MM.1S (cell line): ENCODE measurements at regions not wholly inside any gene's neighbourhood (a gene's known extent, or its start where the extent isn't known, plus 50 kb on each side); places are given as distances from the start of the nearest gene placed in this dataset.

Source experiments
- DNase-seq: peaks from one replicate; pipeline ENCODE4 v3.0.0-alpha.2; 2015
- H2AFZ ChIP-seq: fragments of 300-600 bp; sonication (generic); 2 replicates; pipeline ENCODE4 v1.6.0; 2016; ENCODE audit warnings: antibody characterized with exemption, low read length
- H3F3A ChIP-seq: fragments of 300-600 bp; sonication (generic); 2 replicates; pipeline ENCODE4 v1.6.1; 2016; ENCODE audit warnings: mild to moderate bottlenecking, antibody characterized with exemption, low read length, moderate library complexity, mixed read lengths; ENCODE audit not compliant: insufficient read depth
- H3K27ac ChIP-seq: fragments of 300-600 bp; sonication (generic); 2 replicates; pipeline ENCODE4 v1.5.1; 2016; ENCODE audit warnings: mild to moderate bottlenecking, low read length
- H3K27me3 ChIP-seq: fragments of 300-600 bp; sonication (generic); replicated peaks from 2 replicates; pipeline ENCODE4 v1.6.0; 2016; ENCODE audit warnings: low read length; ENCODE audit not compliant: insufficient read depth
- H3K36me3 ChIP-seq: fragments of 300-600 bp; sonication (generic); replicated peaks from 2 replicates; pipeline ENCODE4 v1.6.1; 2016; ENCODE audit warnings: mild to moderate bottlenecking, low read length, mixed read lengths; ENCODE audit not compliant: insufficient read depth
- H3K4me1 ChIP-seq: fragments of 300-600 bp; sonication (generic); 2 replicates; pipeline ENCODE4 v1.6.1; 2016; ENCODE audit warnings: low read length, mixed read lengths
- H3K4me2 ChIP-seq: fragments of 300-600 bp; sonication (generic); 2 replicates; pipeline ENCODE4 v1.6.0; 2016; ENCODE audit warnings: low read depth, low read length
- H3K4me3 ChIP-seq: fragments of 300-600 bp; sonication (generic); 2 replicates; pipeline ENCODE4 v1.5.1; 2016; ENCODE audit warnings: low read length, mixed read lengths
- H3K79me2 ChIP-seq: fragments of 300-600 bp; sonication (generic); 2 replicates; pipeline ENCODE4 v1.6.1; 2016; ENCODE audit warnings: mixed run types, low read length, mixed read lengths
- H3K9ac ChIP-seq: fragments of 300-600 bp; sonication (generic); 2 replicates; pipeline ENCODE4 v1.6.1; 2016; ENCODE audit warnings: low read length, mixed read lengths
- H3K9me2 ChIP-seq: fragments of 300-600 bp; sonication (generic); replicated peaks from 2 replicates; pipeline ENCODE4 v1.6.1; 2016; ENCODE audit warnings: mild to moderate bottlenecking, low read length, mixed read lengths; ENCODE audit not compliant: insufficient read depth
- H3K9me3 ChIP-seq: fragments of 300-600 bp; sonication (generic); replicated peaks from 2 replicates; pipeline ENCODE4 v1.6.1; 2016; ENCODE audit warnings: mild to moderate bottlenecking, low read length, mixed read lengths; ENCODE audit not compliant: insufficient read depth
- H4K20me1 ChIP-seq: fragments of 300-600 bp; sonication (generic); 2 replicates; pipeline ENCODE4 v1.6.1; 2016; ENCODE audit warnings: mild to moderate bottlenecking, low read length, moderate library complexity, mixed read lengths; ENCODE audit not compliant: insufficient read depth
- EZH2 ChIP-seq: fragments of 300-600 bp; sonication (generic); optimal IDR thresholded peaks from 2 replicates; pipeline ENCODE3; 2017; ENCODE audit warnings: low read depth, mild to moderate bottlenecking, antibody characterized with exemption, low read length, mixed read lengths
- EZH2phosphoT487 ChIP-seq: fragments of 300-600 bp; sonication (generic); IDR thresholded peaks from 2 replicates; pipeline ENCODE4 v1.6.1; 2018; ENCODE audit warnings: antibody characterized with exemption, low read length
- TF ChIP-seq, protein P1 (sequence below): fragments of 300-600 bp; sonication (generic); IDR thresholded peaks from 2 replicates; pipeline ENCODE4 v1.5.1; 2016; ENCODE audit warnings: antibody characterized with exemption, low read length, mixed read lengths

DNA sequence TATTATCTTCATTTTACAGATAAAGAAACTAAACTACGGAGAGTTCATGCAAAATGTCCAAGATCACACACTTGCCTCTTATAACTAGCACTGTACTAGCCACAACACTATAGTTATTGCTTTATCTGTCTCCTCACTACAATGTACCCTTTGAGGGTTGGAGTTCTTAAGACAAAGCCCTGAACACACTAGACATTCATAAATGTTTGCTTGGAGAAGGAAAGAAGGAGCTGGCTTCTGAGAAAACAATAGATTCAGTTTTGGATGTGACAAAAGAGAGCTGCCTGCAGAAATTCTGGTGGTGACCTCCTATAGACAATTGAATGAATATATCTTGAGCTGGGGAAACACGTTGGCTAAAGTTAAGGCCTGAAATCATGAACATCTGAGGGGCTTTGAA lies 169.9 kb upstream of the ARHGEF26 start:
- H3K9me2 ChIP-seq = no peaks in the 10 kb centered on the region
- H3K9me3 ChIP-seq = no peaks in the 10 kb centered on the region
- H3K4me1 ChIP-seq = no peaks in the 10 kb centered on the region
- H2AFZ ChIP-seq = no peak overlapping the region
- TF ChIP-seq, protein P1, sequence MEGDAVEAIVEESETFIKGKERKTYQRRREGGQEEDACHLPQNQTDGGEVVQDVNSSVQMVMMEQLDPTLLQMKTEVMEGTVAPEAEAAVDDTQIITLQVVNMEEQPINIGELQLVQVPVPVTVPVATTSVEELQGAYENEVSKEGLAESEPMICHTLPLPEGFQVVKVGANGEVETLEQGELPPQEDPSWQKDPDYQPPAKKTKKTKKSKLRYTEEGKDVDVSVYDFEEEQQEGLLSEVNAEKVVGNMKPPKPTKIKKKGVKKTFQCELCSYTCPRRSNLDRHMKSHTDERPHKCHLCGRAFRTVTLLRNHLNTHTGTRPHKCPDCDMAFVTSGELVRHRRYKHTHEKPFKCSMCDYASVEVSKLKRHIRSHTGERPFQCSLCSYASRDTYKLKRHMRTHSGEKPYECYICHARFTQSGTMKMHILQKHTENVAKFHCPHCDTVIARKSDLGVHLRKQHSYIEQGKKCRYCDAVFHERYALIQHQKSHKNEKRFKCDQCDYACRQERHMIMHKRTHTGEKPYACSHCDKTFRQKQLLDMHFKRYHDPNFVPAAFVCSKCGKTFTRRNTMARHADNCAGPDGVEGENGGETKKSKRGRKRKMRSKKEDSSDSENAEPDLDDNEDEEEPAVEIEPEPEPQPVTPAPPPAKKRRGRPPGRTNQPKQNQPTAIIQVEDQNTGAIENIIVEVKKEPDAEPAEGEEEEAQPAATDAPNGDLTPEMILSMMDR = no peak
- TF ChIP-seq EZH2 = no peak
- no peak overlapping the region for H3K9ac ChIP-seq
- no peaks in the 10 kb centered on the region for H4K20me1 ChIP-seq
- no peak for DNase-seq
- no peak overlapping the region for H3K4me2 ChIP-seq
- no peaks in the 10 kb centered on the region for H3F3A ChIP-seq
- H3K4me3 ChIP-seq = no peak overlapping the region
- H3K36me3 ChIP-seq = no peaks in the 10 kb centered on the region
- H3K79me2 ChIP-seq = no peaks in the 10 kb centered on the region
- no peak overlapping the region for H3K27ac ChIP-seq
- no peaks in the 10 kb centered on the region for H3K27me3 ChIP-seq

DNA sequence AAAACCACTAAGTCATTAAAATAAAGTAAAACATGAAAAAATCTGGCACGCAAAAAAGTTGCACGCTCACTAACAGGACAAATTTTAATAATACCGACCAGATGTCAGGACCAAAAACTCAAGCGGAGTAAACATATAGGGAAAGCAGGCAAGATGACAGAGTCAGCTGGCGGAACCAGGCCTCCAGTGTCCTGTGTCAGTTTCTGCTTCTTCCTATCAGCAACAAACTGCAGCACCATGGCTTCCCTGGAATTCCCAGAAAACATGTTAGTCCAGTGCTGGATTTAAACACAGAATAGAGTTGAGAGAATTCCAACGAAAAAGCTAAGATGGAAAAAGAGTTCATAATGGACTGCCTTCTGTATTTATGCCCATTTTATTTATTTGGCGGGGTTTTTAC lies 169.1 kb upstream of the ARHGEF26 start:
- no peaks in the 10 kb centered on the region for H3F3A ChIP-seq
- no peaks in the 10 kb centered on the region for H3K36me3 ChIP-seq
- no peak overlapping the region for H2AFZ ChIP-seq
- no peak for DNase-seq
- H3K9me2 ChIP-seq = no peaks in the 10 kb centered on the region
- TF ChIP-seq EZH2 = no peak
- TF ChIP-seq, protein P1 = no peak
- no peak for TF ChIP-seq EZH2phosphoT487
- no peaks in the 10 kb centered on the region for H3K9me3 ChIP-seq
- no peaks in the 10 kb centered on the region for H3K4me1 ChIP-seq
- H4K20me1 ChIP-seq = no peaks in the 10 kb centered on the region
- no peak overlapping the region for H3K4me3 ChIP-seq
- no peaks in the 10 kb centered on the region for H3K27me3 ChIP-seq
- no peak overlapping the region for H3K4me2 ChIP-seq
- no peaks in the 10 kb centered on the region for H3K79me2 ChIP-seq
- H3K9ac ChIP-seq = no peak overlapping the region
- H3K27ac ChIP-seq = no peak overlapping the region

DNA sequence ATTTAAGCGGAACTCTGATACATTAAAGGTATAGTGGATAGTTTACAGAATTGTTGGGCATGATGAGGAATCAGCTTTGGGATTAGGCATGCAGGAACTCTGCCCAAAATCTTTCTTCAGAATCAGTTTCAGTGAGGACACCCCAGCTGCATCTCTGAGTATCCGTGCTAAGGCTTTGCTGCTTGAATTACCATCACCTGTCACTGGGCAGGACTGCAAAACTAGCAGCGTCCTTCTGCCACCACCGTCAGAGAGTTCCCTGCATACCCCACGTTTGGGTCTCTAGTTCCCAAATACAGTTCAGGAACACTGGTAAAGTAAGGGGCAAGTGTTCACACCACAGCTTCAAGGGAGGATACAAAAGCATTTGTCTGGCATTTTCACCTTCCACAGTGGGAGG lies 164.6 kb upstream of the ARHGEF26 start:
- no peak overlapping the region for H3K9ac ChIP-seq
- H3K9me2 ChIP-seq = no peaks in the 10 kb centered on the region
- no peak for DNase-seq
- no peaks in the 10 kb centered on the region for H3K4me1 ChIP-seq
- H3K4me3 ChIP-seq = no peak overlapping the region
- H3K4me2 ChIP-seq = no peak overlapping the region
- H3K9me3 ChIP-seq = no peaks in the 10 kb centered on the region
- no peak overlapping the region for H3K27ac ChIP-seq
- H3K79me2 ChIP-seq = no peaks in the 10 kb centered on the region
- TF ChIP-seq EZH2 = no peak
- no peaks in the 10 kb centered on the region for H3K36me3 ChIP-seq
- no peaks in the 10 kb centered on the region for H3F3A ChIP-seq
- H4K20me1 ChIP-seq = no peaks in the 10 kb centered on the region
- no peaks in the 10 kb centered on the region for H3K27me3 ChIP-seq
- H2AFZ ChIP-seq = no peak overlapping the region

DNA sequence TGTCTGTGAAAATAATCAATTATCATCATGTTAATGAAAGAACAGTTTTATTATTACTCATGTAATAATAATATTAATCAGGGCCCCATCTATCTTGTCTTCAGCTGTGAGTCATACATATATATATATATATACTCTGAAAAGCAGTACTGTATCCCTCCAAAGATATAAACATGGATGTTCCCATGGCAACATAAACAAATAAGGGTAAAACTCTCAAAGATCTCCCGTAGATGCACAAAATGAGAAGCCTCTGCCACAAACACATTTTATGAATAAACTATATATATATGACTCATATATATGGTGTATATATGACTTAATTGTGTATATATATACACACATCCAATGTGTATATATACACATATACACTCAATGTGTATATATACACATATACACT lies 163.8 kb upstream of the ARHGEF26 start:
- no peak overlapping the region for H2AFZ ChIP-seq
- H3K36me3 ChIP-seq = no peaks in the 10 kb centered on the region
- H3K4me2 ChIP-seq = no peak overlapping the region
- no peaks in the 10 kb centered on the region for H3K79me2 ChIP-seq
- no peaks in the 10 kb centered on the region for H4K20me1 ChIP-seq
- no peak overlapping the region for H3K9ac ChIP-seq
- no peak for DNase-seq
- no peaks in the 10 kb centered on the region for H3F3A ChIP-seq
- H3K4me3 ChIP-seq = no peak overlapping the region
- no peaks in the 10 kb centered on the region for H3K27me3 ChIP-seq
- no peaks in the 10 kb centered on the region for H3K9me3 ChIP-seq
- TF ChIP-seq EZH2 (no peak), EZH2phosphoT487 (no peak)
- TF ChIP-seq, protein P1 = no peak
- no peak overlapping the region for H3K27ac ChIP-seq
- H3K4me1 ChIP-seq = no peaks in the 10 kb centered on the region
- no peaks in the 10 kb centered on the region for H3K9me2 ChIP-seq
